Mesothelial cell of epicardium (in vitro differentiated cells): ENCODE measurements at regions not wholly inside any gene's neighbourhood (a gene's known extent, or its start where the extent isn't known, plus 50 kb on each side); places are given as distances from the start of the nearest gene placed in this dataset.
"Not testable (repeated sequence)": the region's sequence is repeated elsewhere in the genome, so short reads cannot be mapped to it uniquely, and the experiment has no call there.

ENCODE experiments used
- DNase-seq, 2 experiments: peaks; one replicate each; pipeline ENCODE4 v3.0.0; 2021; ENCODE audit warnings: low spot score in 2 of 2; ENCODE audit not compliant: unreplicated experiment in 2 of 2
- H3K27ac Mint-ChIP-seq: 2 replicates; pipeline ENCODE4 v1.8.0; 2021; ENCODE audit warnings: mixed read lengths
- H3K27me3 Mint-ChIP-seq: 2 replicates; pipeline ENCODE4 v1.8.0; 2021; ENCODE audit warnings: low read depth, mixed read lengths
- H3K36me3 Mint-ChIP-seq: 2 replicates; pipeline ENCODE4 v1.8.0; 2021; ENCODE audit warnings: mixed read lengths
- H3K4me1 Mint-ChIP-seq: 2 replicates; pipeline ENCODE4 v1.8.0; 2021; ENCODE audit warnings: mixed read lengths
- H3K4me3 Mint-ChIP-seq: 2 replicates; pipeline ENCODE4 v1.8.0; 2021; ENCODE audit warnings: mild to moderate bottlenecking, moderate library complexity, mixed read lengths
- H3K9me3 Mint-ChIP-seq: 2 replicates; pipeline ENCODE4 v1.8.0; 2021; ENCODE audit warnings: mixed read lengths
- TF ChIP-seq, protein P1 (sequence below): fragments of 200-600 bp; sonication (generic); IDR thresholded peaks from one replicate; pipeline ENCODE4 v1.5.0; 2021; ENCODE audit warnings: antibody characterized with exemption; ENCODE audit not compliant: unreplicated experiment

GRCh38 chr11:45745065-45745811 is 59.7 kb upstream of the SLC35C1 start:
- no peak for DNase-seq
- TF ChIP-seq, protein P1, sequence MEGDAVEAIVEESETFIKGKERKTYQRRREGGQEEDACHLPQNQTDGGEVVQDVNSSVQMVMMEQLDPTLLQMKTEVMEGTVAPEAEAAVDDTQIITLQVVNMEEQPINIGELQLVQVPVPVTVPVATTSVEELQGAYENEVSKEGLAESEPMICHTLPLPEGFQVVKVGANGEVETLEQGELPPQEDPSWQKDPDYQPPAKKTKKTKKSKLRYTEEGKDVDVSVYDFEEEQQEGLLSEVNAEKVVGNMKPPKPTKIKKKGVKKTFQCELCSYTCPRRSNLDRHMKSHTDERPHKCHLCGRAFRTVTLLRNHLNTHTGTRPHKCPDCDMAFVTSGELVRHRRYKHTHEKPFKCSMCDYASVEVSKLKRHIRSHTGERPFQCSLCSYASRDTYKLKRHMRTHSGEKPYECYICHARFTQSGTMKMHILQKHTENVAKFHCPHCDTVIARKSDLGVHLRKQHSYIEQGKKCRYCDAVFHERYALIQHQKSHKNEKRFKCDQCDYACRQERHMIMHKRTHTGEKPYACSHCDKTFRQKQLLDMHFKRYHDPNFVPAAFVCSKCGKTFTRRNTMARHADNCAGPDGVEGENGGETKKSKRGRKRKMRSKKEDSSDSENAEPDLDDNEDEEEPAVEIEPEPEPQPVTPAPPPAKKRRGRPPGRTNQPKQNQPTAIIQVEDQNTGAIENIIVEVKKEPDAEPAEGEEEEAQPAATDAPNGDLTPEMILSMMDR, result no peak
- Mint-ChIP-seq H3K27me3 (peaks cover 14% of the 10 kb centered on the region), H3K9me3 (peaks cover 2% of the 10 kb centered on the region), H3K27ac (no peak overlapping the region), H3K4me1 (peaks cover 18% of the 10 kb centered on the region), H3K4me3 (no peak overlapping the region), H3K36me3 (no peaks in the 10 kb centered on the region)

GRCh38 chr11:45743556-45744468 is 61.1 kb upstream of the SLC35C1 start:
- Mint-ChIP-seq H3K4me1 (peaks cover 18% of the 10 kb centered on the region), H3K27ac (no peak overlapping the region), H3K36me3 (peaks cover 2% of the 10 kb centered on the region), H3K27me3 (peaks cover 1% of the 10 kb centered on the region), H3K9me3 (peaks cover 6% of the 10 kb centered on the region), H3K4me3 (no peak overlapping the region)
- TF ChIP-seq, protein P1, result no peak
- no peak for DNase-seq

GRCh38 chr11:45741582-45741981 is 63.4 kb upstream of the SLC35C1 start:
- no peaks in the 10 kb centered on the region for H3K27me3 Mint-ChIP-seq
- no peak for DNase-seq
- peaks cover 2% of the 10 kb centered on the region for H3K36me3 Mint-ChIP-seq
- H3K27ac Mint-ChIP-seq, result no peak overlapping the region
- TF ChIP-seq, protein P1, result no peak
- peaks cover 18% of the 10 kb centered on the region for H3K4me1 Mint-ChIP-seq
- peaks cover 11% of the 10 kb centered on the region for H3K9me3 Mint-ChIP-seq
- H3K4me3 Mint-ChIP-seq, result no peak overlapping the region

GRCh38 chr11:45741032-45741431 is 63.9 kb upstream of the SLC35C1 start:
- peaks cover 18% of the 10 kb centered on the region for H3K4me1 Mint-ChIP-seq
- H3K27ac Mint-ChIP-seq, result no peak overlapping the region
- DNase-seq, result no peak
- no peak overlapping the region for H3K4me3 Mint-ChIP-seq
- no peaks in the 10 kb centered on the region for H3K27me3 Mint-ChIP-seq
- H3K36me3 Mint-ChIP-seq, result peaks cover 2% of the 10 kb centered on the region
- TF ChIP-seq, protein P1, result no peak
- peaks cover 15% of the 10 kb centered on the region for H3K9me3 Mint-ChIP-seq

DNA sequence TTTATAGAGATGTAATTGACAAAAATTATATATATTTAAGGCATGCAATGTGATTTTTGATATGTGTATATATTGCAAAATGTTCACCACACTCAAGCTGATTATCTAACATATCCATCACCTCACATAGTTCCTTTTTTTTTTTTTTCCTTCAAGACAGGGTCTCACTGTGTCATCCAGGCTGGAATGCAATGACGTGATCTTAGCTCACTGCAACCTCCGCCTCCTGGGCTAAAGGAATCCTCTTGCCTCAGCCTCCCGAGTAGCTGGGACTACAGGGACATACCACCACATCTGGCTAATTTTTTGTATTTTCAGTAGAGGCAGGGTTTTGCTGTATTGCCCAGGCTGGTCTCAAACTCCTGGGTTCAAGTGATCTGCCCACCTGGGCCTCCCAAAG is 65.1 kb upstream of the SLC35C1 start:
- peaks cover 2% of the 10 kb centered on the region for H3K36me3 Mint-ChIP-seq
- no peak overlapping the region for H3K4me3 Mint-ChIP-seq
- no peak overlapping the region for H3K27ac Mint-ChIP-seq
- peaks cover 13% of the 10 kb centered on the region for H3K4me1 Mint-ChIP-seq
- no peaks in the 10 kb centered on the region for H3K27me3 Mint-ChIP-seq
- peaks cover 19% of the 10 kb centered on the region for H3K9me3 Mint-ChIP-seq
- TF ChIP-seq, protein P1, result no peak
- DNase-seq, result no peak

DNA sequence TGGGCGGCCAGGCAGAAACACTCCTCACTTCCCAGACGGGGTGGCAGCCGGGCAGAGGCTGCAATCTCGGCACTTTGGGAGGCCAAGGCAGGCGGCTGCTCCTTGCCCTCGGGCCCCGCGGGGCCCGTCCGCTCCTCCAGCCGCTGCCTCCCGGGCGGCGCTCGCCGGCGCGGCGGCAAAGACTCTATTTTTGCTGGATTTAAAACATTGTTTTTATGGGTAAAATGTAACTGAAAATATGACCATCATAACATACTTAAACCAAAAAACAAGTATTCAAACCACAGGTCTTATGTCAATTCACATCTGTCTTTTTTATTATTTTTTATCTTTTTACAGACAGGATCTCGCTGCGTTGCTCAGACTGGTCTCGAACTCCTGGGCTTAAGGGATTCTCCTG is 65.9 kb upstream of the SLC35C1 start:
- not testable (repeated sequence) for H3K4me1 Mint-ChIP-seq, H3K27ac Mint-ChIP-seq, DNase-seq, H3K27me3 Mint-ChIP-seq, H3K36me3 Mint-ChIP-seq, H3K4me3 Mint-ChIP-seq
- H3K9me3 Mint-ChIP-seq, result peaks cover 19% of the 10 kb centered on the region

GRCh38 chr11:45738194-45738593 is 66.8 kb upstream of the SLC35C1 start:
- H3K36me3 Mint-ChIP-seq, H3K4me1 Mint-ChIP-seq, DNase-seq, H3K27me3 Mint-ChIP-seq, H3K4me3 Mint-ChIP-seq, H3K27ac Mint-ChIP-seq: not testable (repeated sequence)
- peaks cover 19% of the 10 kb centered on the region for H3K9me3 Mint-ChIP-seq
